H9 (cell line): ENCODE measurements at regions not wholly inside any gene's neighbourhood (a gene's known extent, or its start where the extent isn't known, plus 50 kb on each side); places are given as distances from the start of the nearest gene placed in this dataset.

Experiments
- DNase-seq: peaks from one replicate; pipeline ENCODE4 v3.0.0-alpha.2; 2017
- H2AFZ ChIP-seq: one replicate; pipeline ENCODE4 v1.6.1; 2013; ENCODE audit warnings: mild to moderate bottlenecking, low read length, control low read depth, moderate library complexity
- H2AK5ac ChIP-seq: 2 replicates; pipeline ENCODE4 v1.6.1; 2013; ENCODE audit warnings: low read length, control low read depth, mixed read lengths; ENCODE audit not compliant: insufficient read length
- H2BK120ac ChIP-seq: one replicate; pipeline ENCODE4 v1.6.1; 2013; ENCODE audit warnings: low read depth, mild to moderate bottlenecking, low read length, control low read depth, inconsistent platforms; ENCODE audit not compliant: poor library complexity, severe bottlenecking
- H2BK12ac ChIP-seq: 2 replicates; pipeline ENCODE4 v1.6.1; 2013; ENCODE audit warnings: low read length, control low read depth, mixed read lengths, low read depth; ENCODE audit not compliant: insufficient read length
- H2BK15ac ChIP-seq: 2 replicates; pipeline ENCODE4 v1.6.1; 2013; ENCODE audit warnings: low read depth, low read length, control low read depth
- H2BK20ac ChIP-seq: one replicate; pipeline ENCODE4 v1.6.1; 2013; ENCODE audit warnings: low read depth, mild to moderate bottlenecking, low read length, control low read depth, inconsistent platforms; ENCODE audit not compliant: poor library complexity, severe bottlenecking
- H2BK5ac ChIP-seq: 2 replicates; pipeline ENCODE4 v1.6.1; 2013; ENCODE audit warnings: low read length, control low read depth, mixed read lengths; ENCODE audit not compliant: insufficient read length
- H3K14ac ChIP-seq: 2 replicates; pipeline ENCODE4 v1.6.1; 2013; ENCODE audit warnings: low read length, control low read depth; ENCODE audit not compliant: insufficient read depth
- H3K18ac ChIP-seq: 2 replicates; pipeline ENCODE4 v1.6.1; 2013; ENCODE audit warnings: low read depth, mild to moderate bottlenecking, mixed read lengths, low read length, control low read depth; ENCODE audit not compliant: insufficient read length
- H3K23ac ChIP-seq: 2 replicates; pipeline ENCODE4 v1.6.1; 2013; ENCODE audit warnings: low read length, control low read depth, mixed read lengths, low read depth; ENCODE audit not compliant: insufficient read length
- H3K23me2 ChIP-seq: 2 replicates; pipeline ENCODE4 v1.6.1; 2013; ENCODE audit warnings: low read depth, mild to moderate bottlenecking, mixed read lengths, low read length, control low read depth; ENCODE audit not compliant: insufficient read length, poor library complexity, severe bottlenecking
- H3K27ac ChIP-seq: 2 replicates; pipeline ENCODE4 v1.5.1; 2013; ENCODE audit warnings: low read length, control low read depth, mixed read lengths, low read depth; ENCODE audit not compliant: insufficient read length
- H3K27me3 ChIP-seq: 2 replicates; pipeline ENCODE4 v1.6.1; 2013; ENCODE audit warnings: low read length, control low read depth, inconsistent platforms; ENCODE audit not compliant: insufficient read depth
- H3K4ac ChIP-seq: 2 replicates; pipeline ENCODE4 v1.6.1; 2013; ENCODE audit warnings: low read depth, mild to moderate bottlenecking, control low read depth, inconsistent platforms, low read length, moderate library complexity
- H3K4me1 ChIP-seq: 2 replicates; pipeline ENCODE4 v1.6.1; 2013; ENCODE audit warnings: low read length, control low read depth, inconsistent platforms; ENCODE audit not compliant: insufficient read depth
- H3K4me2 ChIP-seq: 2 replicates; pipeline ENCODE4 v1.6.1; 2013; ENCODE audit warnings: low read length, control low read depth, mixed read lengths; ENCODE audit not compliant: insufficient read length, insufficient read depth
- H3K56ac ChIP-seq: 2 replicates; pipeline ENCODE4 v1.6.1; 2013; ENCODE audit warnings: low read depth, mild to moderate bottlenecking, mixed read lengths, low read length, control low read depth; ENCODE audit not compliant: insufficient read length
- H3K79me1 ChIP-seq: 2 replicates; pipeline ENCODE4 v1.6.1; 2013; ENCODE audit warnings: low read depth, mild to moderate bottlenecking, moderate library complexity, low read length, control low read depth, inconsistent platforms; ENCODE audit not compliant: insufficient read depth, poor library complexity, severe bottlenecking
- H3K79me2 ChIP-seq: 2 replicates; pipeline ENCODE4 v1.6.1; 2013; ENCODE audit warnings: low read length, control low read depth, inconsistent platforms; ENCODE audit not compliant: insufficient read depth
- H3K9ac ChIP-seq: 2 replicates; pipeline ENCODE4 v1.6.1; 2013; ENCODE audit warnings: low read length, control low read depth, mixed read lengths; ENCODE audit not compliant: insufficient read length; ENCODE audit errors: extremely low read depth
- H3K9me3 ChIP-seq: one replicate; pipeline ENCODE4 v1.6.1; 2013; ENCODE audit warnings: low read depth, low read length, inconsistent platforms; ENCODE audit not compliant: control insufficient read depth
- H3T11ph ChIP-seq: one replicate; pipeline ENCODE4 v1.6.1; 2013; ENCODE audit warnings: mild to moderate bottlenecking, low read length, control low read depth, inconsistent platforms
- H4K20me1 ChIP-seq: one replicate; pipeline ENCODE4 v1.6.1; 2013; ENCODE audit not compliant: control insufficient read depth, insufficient read length, insufficient read depth
- H4K5ac ChIP-seq: 2 replicates; pipeline ENCODE4 v1.6.1; 2013; ENCODE audit warnings: low read depth, mild to moderate bottlenecking, mixed read lengths, low read length, control low read depth; ENCODE audit not compliant: insufficient read length
- H4K8ac ChIP-seq: replicated peaks from 2 replicates; pipeline ENCODE4 v1.6.1; 2013; ENCODE audit warnings: low read length, control low read depth, mixed read lengths, low read depth; ENCODE audit not compliant: insufficient read length
- H4K91ac ChIP-seq: 2 replicates; pipeline ENCODE4 v1.6.1; 2013; ENCODE audit warnings: low read depth, mild to moderate bottlenecking, moderate library complexity, mixed read lengths, low read length, control low read depth; ENCODE audit not compliant: insufficient read length
- H3K27ac Mint-ChIP-seq, 3 experiments: 2 replicates in 2 of 3; 3 replicates in 1 of 3; pipeline ENCODE4 v1.8.0; 2020 to 2021; ENCODE audit warnings: mixed read lengths in 3 of 3, mild to moderate bottlenecking in 1 of 3, moderate library complexity in 1 of 3
- H3K27me3 Mint-ChIP-seq: 2 replicates; pipeline ENCODE4 v1.8.0; 2021; ENCODE audit warnings: low read depth, mild to moderate bottlenecking, moderate library complexity, mixed read lengths
- H3K36me3 Mint-ChIP-seq, 3 experiments: 2 replicates in 2 of 3; 3 replicates in 1 of 3; pipeline ENCODE4 v1.8.0; 2020 to 2021; ENCODE audit warnings: low read depth in 3 of 3, mixed read lengths in 3 of 3; ENCODE audit not compliant: insufficient read depth in 1 of 3
- H3K4me1 Mint-ChIP-seq, 2 experiments: 2 replicates each; pipeline ENCODE4 v1.8.0; 2020; ENCODE audit warnings: mixed read lengths in 2 of 2
- H3K4me3 Mint-ChIP-seq, 2 experiments: 2 replicates in 1 of 2; 3 replicates in 1 of 2; pipeline ENCODE4 v1.8.0; 2020 to 2021; ENCODE audit warnings: mild to moderate bottlenecking in 2 of 2, mixed read lengths in 2 of 2, moderate library complexity in 1 of 2
- H3K9me3 Mint-ChIP-seq, 2 experiments: 2 replicates in 1 of 2; 3 replicates in 1 of 2; pipeline ENCODE4 v1.8.0; 2020; ENCODE audit warnings: mild to moderate bottlenecking in 2 of 2, mixed read lengths in 2 of 2, moderate library complexity in 1 of 2
- CTCF ChIP-seq: fragments of 200-600 bp; sonication (generic); conservative IDR thresholded peaks from 3 replicates; pipeline ENCODE4 v1.8.0; 2021; ENCODE audit warnings: antibody characterized with exemption, mild to moderate bottlenecking
- WGBS: extraction: QIAGEN DNeasy Blood & Tissue Kit; methylation state at CpG from one replicate; pipeline ENCODE4 v1.1.7; 2013; ENCODE audit warnings: missing lambda C conversion rate, low lambda C conversion rate, mixed read lengths; ENCODE audit not compliant: insufficient read length; ENCODE audit errors: extremely low coverage; 5-methylcytosine and 5-hydroxymethylcytosine counted together

GRCh38 chr16:79475841-79476240 is 124.7 kb downstream of the MAF start:
- Histone ChIP-seq H3K23me2 (no peaks in the 10 kb centered on the region), H3K79me1 (no peaks in the 10 kb centered on the region), H2AFZ (no peak overlapping the region), H3K56ac (no peak overlapping the region), H3K14ac (no peak overlapping the region), H3K27me3 (no peaks in the 10 kb centered on the region), H3K18ac (no peak overlapping the region), H3K79me2 (no peaks in the 10 kb centered on the region), H2BK120ac (no peak overlapping the region), H3K4ac (no peak overlapping the region), H3K23ac (no peak overlapping the region), H2AK5ac (no peak overlapping the region), H3K9ac (no peak overlapping the region), H3K27ac (no peak overlapping the region), H4K91ac (no peak overlapping the region), H2BK20ac (no peak overlapping the region), H2BK15ac (no peak overlapping the region), H3T11ph (no peak overlapping the region), H4K8ac (no peak overlapping the region), H3K9me3 (no peaks in the 10 kb centered on the region), H3K4me2 (no peak overlapping the region), H2BK5ac (no peak overlapping the region), H4K20me1 (no peaks in the 10 kb centered on the region), H3K4me1 (no peaks in the 10 kb centered on the region), H2BK12ac (no peak overlapping the region), H4K5ac (no peak overlapping the region)
- no peak for DNase-seq
- Mint-ChIP-seq H3K36me3 (no peaks in the 10 kb centered on the region), H3K4me1 (peaks cover 6 to 8% of the 10 kb centered on the region in 2 experiments; a peak in 3 of 4 replicates), H3K4me3 (no peak overlapping the region), H3K9me3 (no peaks in the 10 kb centered on the region), H3K27me3 (peaks cover under 1% of the 10 kb centered on the region), H3K27ac (no peak overlapping the region)
- TF ChIP-seq CTCF = no peak
- no CpG with 5 or more reads among the region's 4 CpGs for WGBS
